ENCODE measurements at regions not wholly inside any gene's neighbourhood (a gene's known extent, or its start where the extent isn't known, plus 50 kb on each side); places are given as distances from the start of the nearest gene placed in this dataset.

DNA sequence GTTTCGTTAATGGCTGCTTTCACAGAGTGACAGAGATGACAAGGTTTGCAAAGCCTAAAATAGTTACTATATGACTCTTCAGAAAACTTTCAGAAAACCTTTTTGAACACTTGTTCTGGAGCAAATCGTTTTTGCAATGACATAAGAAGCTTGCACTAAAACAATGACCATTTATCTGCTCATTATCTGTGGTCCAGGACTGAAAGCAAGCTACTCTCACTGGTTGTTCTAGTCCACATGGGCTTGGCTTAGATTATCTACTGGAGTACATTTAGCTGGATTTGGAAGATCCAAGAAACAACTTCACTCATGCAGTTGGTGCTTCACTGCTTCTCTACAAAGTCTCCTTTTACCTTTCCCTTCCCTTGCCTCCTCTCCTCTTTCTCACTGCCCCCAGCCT lies 1836.4 kb upstream of the AGA start:
- POLR2A ChIA-PET (ENCODE audit: low non-redundant PET) = no interaction called here
- no peak overlapping the region for H3K4me3 ChIP-seq (ENCODE audit: low read depth, low read length, poor library complexity, severe bottlenecking)
- intact Hi-C loops (cut with micrococcal nuclease; ENCODE audit: unreplicated experiment) = no loop called here

DNA sequence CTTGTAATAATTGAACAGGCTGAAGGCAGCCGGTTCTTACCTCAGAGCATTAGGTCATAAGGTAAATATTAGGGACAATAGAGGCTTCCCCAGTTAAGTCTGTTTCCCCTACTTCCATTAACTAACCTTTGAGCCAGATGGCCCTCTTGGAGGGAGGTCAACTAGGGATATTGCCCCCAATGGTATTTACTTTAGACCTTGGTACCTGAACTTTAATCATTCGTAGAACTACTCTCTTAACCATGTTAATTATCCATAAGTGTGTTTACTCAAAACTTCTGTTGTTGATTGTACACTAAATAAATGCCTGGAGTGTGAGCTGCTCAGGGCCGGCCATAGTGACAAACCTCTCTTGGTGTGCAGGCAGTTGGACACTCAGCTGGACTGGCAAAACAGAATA lies 1843.5 kb upstream of the AGA start:
- Histone ChIP-seq H3K27me3 (replicated peaks; ENCODE audit: insufficient read depth, low read depth, low read length, poor library complexity) (no peaks in the 10 kb centered on the region), H3K27ac (ENCODE audit: low read depth, low read length, poor library complexity, severe bottlenecking) (no peak overlapping the region), H3K9me3 (ENCODE audit: low read depth, low read length, poor library complexity, severe bottlenecking) (no peaks in the 10 kb centered on the region), H3K36me3 (ENCODE audit: insufficient read depth, low read length, poor library complexity, severe bottlenecking) (no peaks in the 10 kb centered on the region), H3K4me3 (ENCODE audit: low read depth, low read length, poor library complexity, severe bottlenecking) (no peak overlapping the region), H3K4me1 (ENCODE audit: insufficient read depth, low read length, poor library complexity, severe bottlenecking) (no peaks in the 10 kb centered on the region)
- no TSS peak for BruUV-seq (replicated peaks)
- no peak for TF ChIP-seq EZH2 (IDR thresholded peaks at IDR 0.05; ENCODE audit: borderline replicate concordance, low read depth, low read length, poor library complexity, severe bottlenecking)
- TF ChIP-seq, protein P1, sequence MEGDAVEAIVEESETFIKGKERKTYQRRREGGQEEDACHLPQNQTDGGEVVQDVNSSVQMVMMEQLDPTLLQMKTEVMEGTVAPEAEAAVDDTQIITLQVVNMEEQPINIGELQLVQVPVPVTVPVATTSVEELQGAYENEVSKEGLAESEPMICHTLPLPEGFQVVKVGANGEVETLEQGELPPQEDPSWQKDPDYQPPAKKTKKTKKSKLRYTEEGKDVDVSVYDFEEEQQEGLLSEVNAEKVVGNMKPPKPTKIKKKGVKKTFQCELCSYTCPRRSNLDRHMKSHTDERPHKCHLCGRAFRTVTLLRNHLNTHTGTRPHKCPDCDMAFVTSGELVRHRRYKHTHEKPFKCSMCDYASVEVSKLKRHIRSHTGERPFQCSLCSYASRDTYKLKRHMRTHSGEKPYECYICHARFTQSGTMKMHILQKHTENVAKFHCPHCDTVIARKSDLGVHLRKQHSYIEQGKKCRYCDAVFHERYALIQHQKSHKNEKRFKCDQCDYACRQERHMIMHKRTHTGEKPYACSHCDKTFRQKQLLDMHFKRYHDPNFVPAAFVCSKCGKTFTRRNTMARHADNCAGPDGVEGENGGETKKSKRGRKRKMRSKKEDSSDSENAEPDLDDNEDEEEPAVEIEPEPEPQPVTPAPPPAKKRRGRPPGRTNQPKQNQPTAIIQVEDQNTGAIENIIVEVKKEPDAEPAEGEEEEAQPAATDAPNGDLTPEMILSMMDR (conservative IDR thresholded peaks at IDR 0.05; ENCODE audit: low read depth, low read length) = no peak
- POLR2A ChIA-PET (ENCODE audit: low non-redundant PET) = no interaction called here
- CTCF ChIA-PET = no interaction called here
- intact Hi-C loops (cut with micrococcal nuclease; ENCODE audit: unreplicated experiment) = no loop called here
- DNase-seq (ENCODE audit: low spot score) = no peak

More for the DNA sequence above, 1836.4 kb upstream of the AGA start:
- no TSS peak for BruUV-seq (replicated peaks)
- H3K27ac ChIP-seq (ENCODE audit: low read depth, low read length, poor library complexity, severe bottlenecking) = no peak overlapping the region
- H3K36me3 ChIP-seq (ENCODE audit: insufficient read depth, low read length, poor library complexity, severe bottlenecking) = no peaks in the 10 kb centered on the region
- CTCF ChIA-PET = no interaction called here
- no peaks in the 10 kb centered on the region for H3K9me3 ChIP-seq (ENCODE audit: low read depth, low read length, poor library complexity, severe bottlenecking)
- H3K4me1 ChIP-seq (ENCODE audit: insufficient read depth, low read length, poor library complexity, severe bottlenecking) = no peaks in the 10 kb centered on the region
- H3K27me3 ChIP-seq (replicated peaks; ENCODE audit: insufficient read depth, low read depth, low read length, poor library complexity) = no peaks in the 10 kb centered on the region
- DNase-seq (ENCODE audit: low spot score) = no peak
- TF ChIP-seq, protein P1 (conservative IDR thresholded peaks at IDR 0.05; ENCODE audit: low read depth, low read length) = no peak
- no peak for TF ChIP-seq EZH2 (IDR thresholded peaks at IDR 0.05; ENCODE audit: borderline replicate concordance, low read depth, low read length, poor library complexity, severe bottlenecking)

DNA sequence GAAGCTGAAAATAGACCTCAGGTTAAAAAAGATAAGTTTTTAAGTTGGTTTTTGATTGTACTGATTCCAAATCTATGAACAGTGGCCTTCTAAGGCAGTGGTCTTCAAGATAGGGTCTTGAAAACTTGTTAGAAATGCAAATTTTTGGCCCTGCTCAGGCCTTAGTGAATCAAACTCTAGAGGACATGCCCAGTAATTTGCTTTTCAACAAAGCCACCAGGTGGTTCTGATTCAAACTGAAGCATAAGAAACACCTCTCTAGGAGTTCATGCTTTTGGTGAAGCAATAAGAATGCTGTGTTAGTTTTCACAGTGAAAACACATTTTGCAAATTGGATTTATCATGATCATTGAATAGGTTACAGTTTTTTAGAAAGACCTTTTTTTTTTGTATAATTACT lies 1849.4 kb upstream of the AGA start:
- TF ChIP-seq, protein P1 (conservative IDR thresholded peaks at IDR 0.05; ENCODE audit: low read depth, low read length) = no peak
- TF ChIP-seq EZH2 (IDR thresholded peaks at IDR 0.05; ENCODE audit: borderline replicate concordance, low read depth, low read length, poor library complexity, severe bottlenecking) = no peak
- POLR2A ChIA-PET (ENCODE audit: low non-redundant PET) = no interaction called here
- no peak overlapping the region for H3K27ac ChIP-seq (ENCODE audit: low read depth, low read length, poor library complexity, severe bottlenecking)
- BruUV-seq (replicated peaks) = no TSS peak
- CTCF ChIA-PET = no interaction called here
- H3K27me3 ChIP-seq (replicated peaks; ENCODE audit: insufficient read depth, low read depth, low read length, poor library complexity) = no peaks in the 10 kb centered on the region
- intact Hi-C loops (cut with micrococcal nuclease; ENCODE audit: unreplicated experiment) = no loop called here
- H3K4me1 ChIP-seq (ENCODE audit: insufficient read depth, low read length, poor library complexity, severe bottlenecking) = no peaks in the 10 kb centered on the region
- H3K4me3 ChIP-seq (ENCODE audit: low read depth, low read length, poor library complexity, severe bottlenecking) = no peak overlapping the region
- no peaks in the 10 kb centered on the region for H3K36me3 ChIP-seq (ENCODE audit: insufficient read depth, low read length, poor library complexity, severe bottlenecking)
- H3K9me3 ChIP-seq (ENCODE audit: low read depth, low read length, poor library complexity, severe bottlenecking) = no peaks in the 10 kb centered on the region
- DNase-seq (ENCODE audit: low spot score) = no peak
